Trophoblast cell (in vitro differentiated cells and primary cell): ENCODE measurements at regions not wholly inside any gene's neighbourhood (a gene's known extent, or its start where the extent isn't known, plus 50 kb on each side); places are given as distances from the start of the nearest gene placed in this dataset.

Source experiments
- DNase-seq, 2 donors: peaks; one replicate each; pipeline ENCODE4 v3.0.0-alpha.2; 2016
- H2AFZ ChIP-seq: 2 replicates; pipeline ENCODE4 v1.6.1; 2013; ENCODE audit warnings: low read length, moderate library complexity, mild to moderate bottlenecking; ENCODE audit not compliant: insufficient read depth, poor library complexity
- H2AK5ac ChIP-seq: 2 replicates; pipeline ENCODE4 v1.6.1; 2013; ENCODE audit warnings: mild to moderate bottlenecking, low read length
- H2BK120ac ChIP-seq: 2 replicates; pipeline ENCODE4 v1.6.1; 2013; ENCODE audit warnings: low read length, mild to moderate bottlenecking, moderate library complexity; ENCODE audit not compliant: insufficient read depth, poor library complexity
- H2BK12ac ChIP-seq: 2 replicates; pipeline ENCODE4 v1.6.1; 2013; ENCODE audit warnings: mild to moderate bottlenecking, low read length, moderate library complexity
- H2BK5ac ChIP-seq: 2 replicates; pipeline ENCODE4 v1.6.1; 2013; ENCODE audit warnings: low read length, low read depth, moderate library complexity, mild to moderate bottlenecking; ENCODE audit not compliant: poor library complexity
- H3K14ac ChIP-seq: 2 replicates; pipeline ENCODE4 v1.6.1; 2013; ENCODE audit warnings: mild to moderate bottlenecking, low read length
- H3K18ac ChIP-seq: 2 replicates; pipeline ENCODE4 v1.6.1; 2013; ENCODE audit warnings: mild to moderate bottlenecking, low read length
- H3K23ac ChIP-seq: 2 replicates; pipeline ENCODE4 v1.6.1; 2013; ENCODE audit warnings: low read length
- H3K27ac ChIP-seq: 2 replicates; pipeline ENCODE4 v1.5.1; 2013; ENCODE audit warnings: low read depth, mild to moderate bottlenecking, inconsistent platforms, low read length, moderate library complexity
- H3K27me3 ChIP-seq: 2 replicates; pipeline ENCODE4 v1.6.1; 2013; ENCODE audit warnings: inconsistent platforms, mild to moderate bottlenecking, low read length, moderate library complexity; ENCODE audit not compliant: insufficient read depth
- H3K36me3 ChIP-seq, 2 experiments: 1 replicate in 1 of 2; 2 replicates in 1 of 2; pipeline ENCODE4 v1.6.1; 2013; ENCODE audit warnings: low read length in 2 of 2, mild to moderate bottlenecking in 2 of 2, moderate library complexity in 1 of 2; ENCODE audit not compliant: insufficient read depth in 2 of 2, control insufficient read depth in 1 of 2
- H3K4ac ChIP-seq: 2 replicates; pipeline ENCODE4 v1.6.1; 2013; ENCODE audit warnings: low read depth, mild to moderate bottlenecking, low read length, moderate library complexity
- H3K4me1 ChIP-seq, 2 experiments: 1 replicate in 1 of 2; 2 replicates in 1 of 2; pipeline ENCODE4 v1.6.1; 2013; ENCODE audit warnings: low read length in 2 of 2, mild to moderate bottlenecking in 2 of 2, moderate library complexity in 1 of 2; ENCODE audit not compliant: insufficient read depth in 2 of 2, control insufficient read depth in 1 of 2
- H3K4me2 ChIP-seq: 2 replicates; pipeline ENCODE4 v1.6.1; 2013; ENCODE audit warnings: inconsistent platforms, mild to moderate bottlenecking, low read length, moderate library complexity
- H3K4me3 ChIP-seq: 2 replicates; pipeline ENCODE4 v1.5.1; 2013; ENCODE audit warnings: mild to moderate bottlenecking, low read depth, low read length, inconsistent platforms
- H3K79me1 ChIP-seq: one replicate; pipeline ENCODE4 v1.6.1; 2013; ENCODE audit warnings: low read length
- H3K79me2 ChIP-seq: 2 replicates; pipeline ENCODE4 v1.6.1; 2013; ENCODE audit warnings: low read length, mild to moderate bottlenecking; ENCODE audit not compliant: control insufficient read depth, insufficient read depth, poor library complexity
- H3K9ac ChIP-seq: 2 replicates; pipeline ENCODE4 v1.6.1; 2013; ENCODE audit warnings: mild to moderate bottlenecking, low read length
- H3K9me3 ChIP-seq: 2 replicates; pipeline ENCODE4 v1.6.1; 2013; ENCODE audit warnings: low read depth, mild to moderate bottlenecking, control low read depth, inconsistent platforms, low read length; ENCODE audit not compliant: insufficient read depth
- H4K12ac ChIP-seq: 2 replicates; pipeline ENCODE4 v1.6.1; 2013; ENCODE audit warnings: low read depth, mild to moderate bottlenecking, low read length, moderate library complexity
- H4K8ac ChIP-seq: 2 replicates; pipeline ENCODE4 v1.6.1; 2013; ENCODE audit warnings: low read depth, mild to moderate bottlenecking, low read length, moderate library complexity
- H4K91ac ChIP-seq: one replicate; pipeline ENCODE4 v1.6.1; 2013; ENCODE audit warnings: low read depth, mild to moderate bottlenecking, low read length, moderate library complexity
- WGBS: extraction: QIAGEN DNeasy Blood & Tissue Kit; methylation state at CpG from one replicate; pipeline ENCODE4 v1.1.7; 2013; ENCODE audit warnings: missing lambda C conversion rate; ENCODE audit not compliant: insufficient read length, insufficient coverage; ENCODE audit errors: extremely low coverage; 5-methylcytosine and 5-hydroxymethylcytosine counted together

DNA sequence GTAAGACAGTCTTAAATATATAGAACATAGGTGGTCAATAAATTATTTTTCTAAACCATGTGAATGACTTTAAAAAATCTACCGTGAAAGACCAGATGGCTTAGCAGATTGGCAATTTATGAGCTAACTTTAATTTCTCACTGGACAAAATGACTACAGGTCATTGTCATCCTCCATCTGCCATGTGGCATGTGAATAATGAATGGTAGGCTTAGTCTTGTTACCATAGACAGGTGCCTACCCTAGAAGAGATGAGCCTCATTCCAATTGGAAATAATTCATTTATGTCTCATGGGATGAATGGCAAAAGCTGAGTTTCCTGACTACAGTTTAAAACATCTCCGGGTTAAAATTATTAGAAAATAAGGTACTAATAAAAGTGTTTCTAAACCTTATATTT lies 1043.3 kb downstream of the FAT4 start:
- WGBS, result no CpG with 5 or more reads among the region's 2 CpGs
- peaks cover 0 to 2% of the 10 kb centered on the region in 2 experiments for H3K4me1 ChIP-seq
- H3K27me3 ChIP-seq, result no peaks in the 10 kb centered on the region
- no peak overlapping the region for H3K18ac ChIP-seq
- no peak overlapping the region for H3K4me2 ChIP-seq
- H4K8ac ChIP-seq, result no peak overlapping the region
- no peak overlapping the region for H3K23ac ChIP-seq
- no peak overlapping the region for H4K91ac ChIP-seq
- H3K9me3 ChIP-seq, result no peaks in the 10 kb centered on the region
- no peak overlapping the region for H2BK5ac ChIP-seq
- no peak overlapping the region for H4K12ac ChIP-seq
- no peak overlapping the region for H3K27ac ChIP-seq
- no peak overlapping the region for H3K4ac ChIP-seq
- no peak overlapping the region for H2BK12ac ChIP-seq
- no peaks in the 10 kb centered on the region for H3K79me1 ChIP-seq
- DNase-seq, result no peak
- H3K9ac ChIP-seq, result no peak overlapping the region
- H2AFZ ChIP-seq, result no peak overlapping the region
- no peak overlapping the region for H2AK5ac ChIP-seq
- no peak overlapping the region for H2BK120ac ChIP-seq
- H3K36me3 ChIP-seq, result no peaks in the 10 kb centered on the region
- no peak overlapping the region for H3K4me3 ChIP-seq
- H3K14ac ChIP-seq, result no peak overlapping the region
- no peaks in the 10 kb centered on the region for H3K79me2 ChIP-seq

GRCh38 chr4:126361287-126361686 lies 1046.5 kb downstream of the FAT4 start:
- Histone ChIP-seq H2AK5ac (no peak overlapping the region), H2BK5ac (no peak overlapping the region), H2BK120ac (no peak overlapping the region), H3K14ac (no peak overlapping the region), H3K9me3 (no peaks in the 10 kb centered on the region), H3K27ac (no peak overlapping the region), H3K18ac (no peak overlapping the region), H4K91ac (no peak overlapping the region), H3K27me3 (no peaks in the 10 kb centered on the region), H3K4me2 (no peak overlapping the region), H3K36me3 (no peaks in the 10 kb centered on the region), H3K4me3 (no peak overlapping the region), H3K79me2 (no peaks in the 10 kb centered on the region), H3K23ac (no peak overlapping the region), H4K12ac (no peak overlapping the region), H3K4me1 (no peaks in the 10 kb centered on the region), H3K9ac (no peak overlapping the region), H3K4ac (no peak overlapping the region), H2BK12ac (no peak overlapping the region), H3K79me1 (no peaks in the 10 kb centered on the region), H2AFZ (no peak overlapping the region), H4K8ac (no peak overlapping the region)
- no CpG with 5 or more reads among the region's 4 CpGs for WGBS
- DNase-seq, result no peak

DNA sequence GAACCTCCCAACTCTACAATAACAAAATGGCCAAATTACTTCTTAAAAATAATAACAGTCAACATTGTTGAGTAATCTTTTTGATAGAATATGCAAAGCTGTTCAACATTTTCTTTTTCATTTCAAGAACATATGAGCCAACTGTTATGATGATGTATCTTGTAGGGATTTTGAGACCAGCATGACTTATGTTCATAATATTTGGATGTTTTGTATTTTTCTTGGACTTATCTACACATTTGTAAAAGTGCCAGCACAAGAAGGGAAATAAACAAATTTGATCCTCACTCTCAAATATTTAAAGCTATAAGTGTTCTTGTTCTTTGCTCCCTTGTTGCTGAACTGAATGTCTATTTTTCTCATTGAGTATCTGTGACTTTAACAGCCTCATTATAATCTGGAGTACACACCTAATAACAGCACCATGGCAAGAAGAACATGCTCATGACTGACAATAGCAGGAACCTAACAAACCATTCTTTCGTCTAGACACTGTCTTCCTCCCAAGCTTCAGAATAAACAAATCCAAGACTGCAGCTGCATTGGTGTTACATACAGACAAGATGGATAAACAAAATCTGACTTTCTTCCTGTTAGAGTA lies 1049.7 kb downstream of the FAT4 start:
- Histone ChIP-seq H3K23ac (no peak overlapping the region), H2AK5ac (no peak overlapping the region), H3K9ac (no peak overlapping the region), H3K9me3 (no peaks in the 10 kb centered on the region), H4K8ac (no peak overlapping the region), H3K79me1 (no peaks in the 10 kb centered on the region), H3K27me3 (no peaks in the 10 kb centered on the region), H2AFZ (no peak overlapping the region), H3K4me2 (no peak overlapping the region), H4K12ac (no peak overlapping the region), H3K18ac (no peak overlapping the region), H3K4me1 (no peaks in the 10 kb centered on the region), H4K91ac (no peak overlapping the region), H2BK12ac (no peak overlapping the region), H3K27ac (no peak overlapping the region), H3K79me2 (no peaks in the 10 kb centered on the region), H3K36me3 (no peaks in the 10 kb centered on the region), H2BK5ac (no peak overlapping the region), H3K4ac (no peak overlapping the region), H3K14ac (no peak overlapping the region), H2BK120ac (no peak overlapping the region), H3K4me3 (no peak overlapping the region)
- DNase-seq, result no peak
- WGBS, result no CpG with 5 or more reads among the region's 1 CpG

DNA sequence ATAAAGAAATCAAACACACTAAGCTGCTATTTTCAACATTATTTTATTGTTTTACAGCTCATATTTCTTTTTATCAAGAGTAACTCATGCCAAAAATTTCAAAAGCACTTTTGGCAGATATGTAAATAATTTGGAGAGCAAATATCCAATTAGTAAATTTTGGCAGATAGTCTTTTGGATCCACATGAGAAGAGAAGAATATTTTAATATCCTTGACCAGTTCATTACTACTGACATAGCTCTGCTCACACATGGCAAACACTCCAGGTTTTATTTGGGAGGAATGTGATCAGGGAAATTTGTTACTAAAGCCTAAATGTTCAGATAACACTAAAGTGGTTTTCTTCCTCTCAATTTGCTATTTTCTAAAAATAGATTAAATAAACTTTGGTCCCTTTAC lies 1054.3 kb downstream of the FAT4 start:
- Histone ChIP-seq H3K23ac (no peak overlapping the region), H2BK5ac (no peak overlapping the region), H3K4me3 (no peak overlapping the region), H2AK5ac (no peak overlapping the region), H3K36me3 (no peaks in the 10 kb centered on the region), H3K9me3 (no peaks in the 10 kb centered on the region), H2BK120ac (no peak overlapping the region), H3K79me1 (no peaks in the 10 kb centered on the region), H3K27me3 (no peaks in the 10 kb centered on the region), H2BK12ac (no peak overlapping the region), H3K79me2 (no peaks in the 10 kb centered on the region), H4K8ac (no peak overlapping the region), H3K27ac (no peak overlapping the region), H3K18ac (no peak overlapping the region), H3K4ac (no peak overlapping the region), H3K9ac (no peak overlapping the region), H3K14ac (no peak overlapping the region), H2AFZ (no peak overlapping the region), H4K12ac (no peak overlapping the region), H4K91ac (no peak overlapping the region), H3K4me1 (no peaks in the 10 kb centered on the region), H3K4me2 (no peak overlapping the region)
- DNase-seq, result no peak
